ENCODE measurements at regions not wholly inside any gene's neighbourhood (a gene's known extent, or its start where the extent isn't known, plus 50 kb on each side); places are given as distances from the start of the nearest gene placed in this dataset.

GRCh38 chr12:17928708-17929366 is 161.2 kb downstream of the RERGL start:
- TF ChIP-seq CTCF (IDR thresholded peaks at IDR 0.05; ENCODE audit: low read depth, low read length) (no peak), POLR2A (IDR thresholded peaks at IDR 0.05; ENCODE audit: extremely low read depth, insufficient read length) (no peak), MAX (IDR thresholded peaks at IDR 0.05; ENCODE audit: low read depth, low read length) (no peak), MYC (IDR thresholded peaks at IDR 0.05; ENCODE audit: low read depth, low read length) (no peak)

All from NB4 (cell line).